ENCODE measurements at regions not wholly inside any gene's neighbourhood (a gene's known extent, or its start where the extent isn't known, plus 50 kb on each side); places are given as distances from the start of the nearest gene placed in this dataset.
A peak's percentile ranks its signal among the peaks of the same experiment; 100 is the strongest.
"Not testable (repeated sequence)": the region's sequence is repeated elsewhere in the genome, so short reads cannot be mapped to it uniquely, and the experiment has no call there.

- no peak for DNase-seq
Observed at GRCh38 chr10:60614363-60614762, 163.9 kb upstream of the CDK1 start.

- DNase-seq = no peak
Observed at GRCh38 chr10:60613434-60613833, 164.8 kb upstream of the CDK1 start.

GRCh38 chr10:60611291-60611747, 167.0 kb upstream of the CDK1 start:
- DNase-seq = no peak

- DNase-seq = no peak
Observed at GRCh38 chr10:60607372-60607771, 170.9 kb upstream of the CDK1 start.

GRCh38 chr10:60606343-60607080, 171.8 kb upstream of the CDK1 start:
- DNase-seq = no peak

GRCh38 chr10:60605476-60605875, 172.8 kb upstream of the CDK1 start:
- DNase-seq = no peak

- DNase-seq = no peak
Observed at GRCh38 chr10:60604342-60604741, 173.9 kb upstream of the CDK1 start.

- no peak for DNase-seq
Observed at GRCh38 chr10:60597513-60597912, 180.8 kb upstream of the CDK1 start.

- DNase-seq = no peak
Observed at GRCh38 chr10:60595852-60596251, 182.4 kb upstream of the CDK1 start.

- DNase-seq = no peak
Observed at GRCh38 chr10:60594476-60595051, 183.7 kb upstream of the CDK1 start.

GRCh38 chr10:60591119-60591518, 187.2 kb upstream of the CDK1 start:
- no peak for DNase-seq

GRCh38 chr10:60589376-60589775, 188.9 kb upstream of the CDK1 start:
- DNase-seq = no peak

GRCh38 chr10:60581782-60582181, 192.1 kb upstream of the ANK3 start:
- not testable (repeated sequence) for DNase-seq

- DNase-seq = no peak
Observed at GRCh38 chr10:60578217-60578616, 188.5 kb upstream of the ANK3 start.

GRCh38 chr10:60576130-60577069, 186.7 kb upstream of the ANK3 start:
- peak in 2 of 6 experiments; percentile 3 to 5 for DNase-seq

- no peak for DNase-seq
Observed at GRCh38 chr10:60575105-60575504, 185.4 kb upstream of the ANK3 start.

- no peak for DNase-seq
Observed at GRCh38 chr10:60574388-60574787, 184.7 kb upstream of the ANK3 start.

- no peak for DNase-seq
Observed at GRCh38 chr10:60573336-60573735, 183.7 kb upstream of the ANK3 start.

GRCh38 chr10:60572511-60573194, 183.0 kb upstream of the ANK3 start:
- DNase-seq = peak in 3 of 6 experiments; percentile 1 to 37 (median 13)

- no peak for DNase-seq
Observed at GRCh38 chr10:60570896-60571295, 181.2 kb upstream of the ANK3 start.

- no peak for DNase-seq
Observed at GRCh38 chr10:60570272-60570865, 180.7 kb upstream of the ANK3 start.

GRCh38 chr10:60569681-60570080, 180.0 kb upstream of the ANK3 start:
- no peak for DNase-seq

All from stimulated activated naive CD4-positive, alpha-beta T cell (primary cell).